Epithelial cell of proximal tubule (primary cell): ENCODE measurements at regions not wholly inside any gene's neighbourhood (a gene's known extent, or its start where the extent isn't known, plus 50 kb on each side); places are given as distances from the start of the nearest gene placed in this dataset.

ENCODE experiments used
- DNase-seq: peaks from one replicate; pipeline ENCODE4 v3.0.0-alpha.2; 2011; ENCODE audit warnings: low read depth
- H3K4me3 ChIP-seq: 2 replicates; pipeline ENCODE4 v1.5.1; 2011; ENCODE audit warnings: low read depth, mild to moderate bottlenecking, low read length
- CTCF ChIP-seq: conservative IDR thresholded peaks from 2 replicates; pipeline ENCODE4 v1.5.1; 2012; ENCODE audit warnings: low read depth, mild to moderate bottlenecking, low read length

GRCh38 chr1:55572878-55573734, 357.9 kb upstream of the USP24 start:
- no peak overlapping the region for H3K4me3 ChIP-seq
- no peak for TF ChIP-seq CTCF
- DNase-seq, result peak; percentile 58

- TF ChIP-seq CTCF, result no peak
- no peak for DNase-seq
- H3K4me3 ChIP-seq, result no peak overlapping the region
Measured at GRCh38 chr1:55571767-55572166, 356.6 kb upstream of the USP24 start.

GRCh38 chr1:55569417-55569816, 354.3 kb upstream of the USP24 start:
- no peak overlapping the region for H3K4me3 ChIP-seq
- TF ChIP-seq CTCF, result no peak
- DNase-seq, result no peak

GRCh38 chr1:55568732-55569131, 353.6 kb upstream of the USP24 start:
- no peak for TF ChIP-seq CTCF
- no peak overlapping the region for H3K4me3 ChIP-seq
- DNase-seq, result no peak

DNA sequence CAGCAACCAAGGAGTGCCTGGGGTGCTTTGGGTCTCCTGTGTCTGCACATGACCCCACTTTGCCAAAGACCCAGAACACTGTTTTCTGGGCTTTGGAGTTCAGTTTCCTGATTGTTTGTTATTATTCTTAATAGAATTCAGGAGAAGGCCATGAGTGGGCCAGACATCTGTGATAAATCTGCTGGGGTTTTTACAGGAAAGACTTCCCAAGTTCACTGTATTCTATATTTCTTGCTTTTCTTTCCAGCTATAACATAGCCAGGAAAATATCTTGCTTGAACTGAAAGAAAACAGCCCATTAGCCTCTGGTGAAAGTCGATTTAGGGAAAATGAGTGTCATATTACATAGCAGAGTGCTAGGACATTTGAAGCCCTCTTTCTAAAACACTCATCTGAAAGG, 345.1 kb upstream of the USP24 start:
- no peak overlapping the region for H3K4me3 ChIP-seq
- no peak for TF ChIP-seq CTCF
- no peak for DNase-seq

DNA sequence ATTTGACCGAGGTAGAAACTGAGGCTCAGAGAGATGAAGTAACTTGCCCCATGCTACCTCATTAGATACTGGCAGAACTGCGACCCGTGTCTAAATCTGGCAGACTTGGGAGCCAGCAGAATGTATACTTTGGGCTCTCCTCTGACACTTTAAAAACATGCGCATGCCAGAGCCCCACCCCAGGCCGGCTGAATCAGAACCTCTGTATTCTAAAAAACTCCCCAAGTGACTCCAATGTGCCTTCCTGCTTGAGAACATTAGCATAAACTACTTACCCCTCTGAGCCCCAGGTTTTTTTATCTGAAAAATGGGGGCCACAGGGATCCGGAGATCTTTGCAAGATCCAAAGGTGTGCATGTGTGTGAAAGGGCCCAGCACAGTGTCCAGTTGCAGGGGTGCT, 344.7 kb upstream of the USP24 start:
- no peak for DNase-seq
- no peak overlapping the region for H3K4me3 ChIP-seq
- no peak for TF ChIP-seq CTCF

- TF ChIP-seq CTCF, result no peak
- H3K4me3 ChIP-seq, result no peak overlapping the region
- DNase-seq, result no peak
Measured at GRCh38 chr1:55559161-55559611, 344.0 kb upstream of the USP24 start.
